ENCODE measurements at regions not wholly inside any gene's neighbourhood (a gene's known extent, or its start where the extent isn't known, plus 50 kb on each side); places are given as distances from the start of the nearest gene placed in this dataset.

DNA sequence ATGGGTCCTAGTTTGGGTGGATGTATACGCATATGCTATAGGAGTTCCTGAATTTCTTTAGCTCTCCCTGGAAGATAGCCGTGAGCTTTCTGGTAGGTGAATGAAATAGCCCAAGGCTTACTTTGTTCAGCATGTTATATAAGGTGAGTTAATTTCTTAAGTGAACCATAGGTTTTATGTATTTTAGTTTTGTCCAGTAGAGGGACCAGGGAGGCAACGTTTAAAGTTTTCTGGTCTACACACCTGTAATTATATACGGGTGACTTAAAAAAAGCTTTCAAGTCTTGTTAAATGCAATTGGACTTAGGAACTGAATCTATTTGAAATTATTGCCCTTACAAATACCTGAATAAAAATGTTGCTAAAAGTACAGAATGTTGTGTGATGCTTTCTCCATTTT lies 402.5 kb upstream of the DDX18 start:
- Histone ChIP-seq H3K27ac (no peak overlapping the region), H3K79me2 (ENCODE audit: insufficient read depth) (no peaks in the 10 kb centered on the region), H3K9me3 (ENCODE audit: low read depth) (no peaks in the 10 kb centered on the region), H3K36me3 (ENCODE audit: low read depth) (no peaks in the 10 kb centered on the region), H3K4me3 (no peak overlapping the region), H3K4me1 (ENCODE audit: insufficient read depth) (no peaks in the 10 kb centered on the region), H3K9me2 (ENCODE audit: insufficient read depth) (no peaks in the 10 kb centered on the region), H4K20me1 (ENCODE audit: insufficient read depth) (no peaks in the 10 kb centered on the region), H3F3A (ENCODE audit: insufficient read depth) (no peaks in the 10 kb centered on the region), H3K4me2 (ENCODE audit: unreplicated experiment) (no peak overlapping the region), H3K9ac (no peak overlapping the region), H3K27me3 (replicated peaks; ENCODE audit: insufficient read depth) (no peaks in the 10 kb centered on the region), H2AFZ (no peak overlapping the region)
- no peak for DNase-seq
- TF ChIP-seq EZH2 (IDR thresholded peaks at IDR 0.05; ENCODE audit: insufficient read depth, poor library complexity, severe bottlenecking) (no peak), EZH2phosphoT487 (IDR thresholded peaks at IDR 0.05; ENCODE audit: insufficient read depth, low read depth) (no peak)
- in situ Hi-C loops (cut with MboI): no loop called here
- 12 to 15% methylated on average over 4 of the region's 4 CpGs for WGBS, 2 experiments (ENCODE audit: low coverage in 1 of 2, low lambda C conversion rate in 2 of 2, missing lambda C conversion rate in 2 of 2)

DNA sequence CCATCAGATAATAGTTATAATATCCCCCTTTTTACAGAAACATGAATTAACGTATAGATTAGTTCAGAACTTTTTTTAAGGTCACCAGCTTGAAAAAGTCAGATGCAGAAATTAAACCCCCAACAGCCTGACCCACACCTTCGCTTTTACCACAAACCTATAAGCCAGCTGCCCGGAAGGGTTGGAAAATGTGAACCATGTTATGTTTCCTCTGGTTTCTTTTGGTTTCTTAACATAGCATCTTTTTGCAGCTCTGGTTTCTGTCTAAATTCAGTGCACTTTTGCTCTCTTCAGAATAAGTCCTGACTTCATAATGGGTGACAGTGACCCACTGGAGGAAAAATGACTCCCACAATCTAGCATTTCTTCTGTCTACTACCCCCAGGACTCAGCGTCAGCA lies 381.7 kb upstream of the DDX18 start:
- Histone ChIP-seq H3K27ac (no peak overlapping the region), H3K79me2 (ENCODE audit: insufficient read depth) (no peaks in the 10 kb centered on the region), H3K27me3 (replicated peaks; ENCODE audit: insufficient read depth) (no peaks in the 10 kb centered on the region), H3F3A (ENCODE audit: insufficient read depth) (no peaks in the 10 kb centered on the region), H3K4me2 (ENCODE audit: unreplicated experiment) (no peak overlapping the region), H3K36me3 (ENCODE audit: low read depth) (no peaks in the 10 kb centered on the region), H3K9me2 (ENCODE audit: insufficient read depth) (no peaks in the 10 kb centered on the region), H3K9me3 (ENCODE audit: low read depth) (no peaks in the 10 kb centered on the region), H4K20me1 (ENCODE audit: insufficient read depth) (no peaks in the 10 kb centered on the region), H2AFZ (no peak overlapping the region), H3K9ac (no peak overlapping the region), H3K4me1 (ENCODE audit: insufficient read depth) (no peaks in the 10 kb centered on the region), H3K4me3 (no peak overlapping the region)
- DNase-seq: no peak
- WGBS, 2 experiments (ENCODE audit: low coverage in 1 of 2, low lambda C conversion rate in 2 of 2, missing lambda C conversion rate in 2 of 2): 1 to 2% methylated on average over 4 of the region's 4 CpGs
- TF ChIP-seq EZH2phosphoT487 (IDR thresholded peaks at IDR 0.05; ENCODE audit: insufficient read depth, low read depth) (no peak), EZH2 (IDR thresholded peaks at IDR 0.05; ENCODE audit: insufficient read depth, poor library complexity, severe bottlenecking) (no peak)
- in situ Hi-C loops (cut with MboI): no loop called here

DNA sequence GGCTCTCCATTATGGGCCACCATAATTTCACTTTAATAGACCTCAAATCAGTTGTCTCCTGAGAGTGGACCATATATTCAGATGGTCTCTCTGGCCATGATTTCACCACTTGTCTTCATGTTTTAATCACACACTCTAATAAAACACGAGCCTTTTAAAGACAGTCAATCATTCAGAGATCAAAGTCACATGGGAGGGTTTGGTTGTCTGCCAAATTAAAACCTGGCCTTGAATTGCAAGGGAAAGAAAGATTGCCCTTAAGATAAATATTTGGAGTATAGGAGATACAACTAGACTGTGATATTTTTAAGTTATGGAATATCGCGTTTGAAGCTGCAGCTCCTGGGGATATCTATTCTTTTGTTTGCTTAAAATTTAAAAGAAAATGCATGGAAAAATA lies 377.8 kb upstream of the DDX18 start:
- no peak for DNase-seq
- TF ChIP-seq EZH2phosphoT487 (IDR thresholded peaks at IDR 0.05; ENCODE audit: insufficient read depth, low read depth) (no peak), EZH2 (IDR thresholded peaks at IDR 0.05; ENCODE audit: insufficient read depth, poor library complexity, severe bottlenecking) (no peak)

DNA sequence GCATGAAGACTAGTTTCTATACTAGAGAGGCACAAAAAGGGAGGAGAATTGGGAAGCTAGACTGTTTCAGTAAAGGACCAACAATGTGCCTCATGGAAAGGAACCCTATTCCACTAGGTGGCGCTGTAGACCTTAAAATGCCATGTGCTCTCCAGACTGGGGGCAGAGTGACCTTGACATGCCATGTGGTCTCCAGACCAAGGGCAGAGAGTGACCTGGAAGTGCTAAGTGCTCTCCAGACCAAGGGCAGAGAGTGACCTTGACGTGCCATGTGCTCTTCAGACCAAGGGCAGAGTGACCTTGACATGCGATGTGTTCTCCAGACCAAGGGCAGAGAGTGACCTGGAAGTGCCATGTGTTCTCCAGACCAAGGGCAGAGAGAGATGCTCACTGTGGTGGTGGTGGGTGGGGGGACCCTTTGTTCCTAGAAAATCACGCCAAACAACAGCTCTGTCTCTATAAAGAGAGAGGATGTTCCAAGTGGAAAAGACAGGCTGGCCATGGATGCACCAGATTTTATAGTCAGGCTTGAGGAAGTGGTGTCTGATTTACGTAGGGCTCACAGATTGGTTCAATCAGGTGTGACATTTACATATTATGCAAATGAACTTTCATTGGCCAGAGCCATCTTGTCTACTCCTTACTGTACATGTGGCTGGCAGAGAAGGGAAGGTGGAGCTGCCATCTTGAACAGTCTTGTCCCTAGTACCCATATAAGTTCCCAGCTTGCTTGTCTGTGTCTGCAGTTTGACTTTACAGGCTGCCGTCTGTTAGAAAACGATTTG lies 344.0 kb upstream of the DDX18 start:
- H3K9me3 ChIP-seq (ENCODE audit: low read depth): no peaks in the 10 kb centered on the region
- in situ Hi-C loops (cut with MboI): no loop called here
- H2AFZ ChIP-seq: no peak overlapping the region
- H3K9ac ChIP-seq: no peak overlapping the region
- 27 to 29% methylated on average over 7 of the region's 7 CpGs for WGBS, 2 experiments (ENCODE audit: low coverage in 1 of 2, low lambda C conversion rate in 2 of 2, missing lambda C conversion rate in 2 of 2)
- H3K79me2 ChIP-seq (ENCODE audit: insufficient read depth): no peaks in the 10 kb centered on the region
- H3K27me3 ChIP-seq (replicated peaks; ENCODE audit: insufficient read depth): no peaks in the 10 kb centered on the region
- no peak for TF ChIP-seq EZH2phosphoT487 (IDR thresholded peaks at IDR 0.05; ENCODE audit: insufficient read depth, low read depth)
- no peak for TF ChIP-seq EZH2 (IDR thresholded peaks at IDR 0.05; ENCODE audit: insufficient read depth, poor library complexity, severe bottlenecking)
- H3K27ac ChIP-seq: no peak overlapping the region
- H3K36me3 ChIP-seq (ENCODE audit: low read depth): no peaks in the 10 kb centered on the region
- no peaks in the 10 kb centered on the region for H3K4me1 ChIP-seq (ENCODE audit: insufficient read depth)
- H3K9me2 ChIP-seq (ENCODE audit: insufficient read depth): no peaks in the 10 kb centered on the region
- DNase-seq: peak; percentile 32
- no peak overlapping the region for H3K4me3 ChIP-seq
- H3F3A ChIP-seq (ENCODE audit: insufficient read depth): no peaks in the 10 kb centered on the region
- H4K20me1 ChIP-seq (ENCODE audit: insufficient read depth): no peaks in the 10 kb centered on the region
- no peak overlapping the region for H3K4me2 ChIP-seq (ENCODE audit: unreplicated experiment)

More for the DNA sequence above, 377.8 kb upstream of the DDX18 start:
- Histone ChIP-seq H2AFZ (no peak overlapping the region), H3K4me1 (ENCODE audit: insufficient read depth) (no peaks in the 10 kb centered on the region), H3K9ac (no peak overlapping the region), H4K20me1 (ENCODE audit: insufficient read depth) (no peaks in the 10 kb centered on the region), H3K4me2 (ENCODE audit: unreplicated experiment) (no peak overlapping the region), H3K9me2 (ENCODE audit: insufficient read depth) (no peaks in the 10 kb centered on the region), H3K27ac (no peak overlapping the region), H3K79me2 (ENCODE audit: insufficient read depth) (no peaks in the 10 kb centered on the region), H3K9me3 (ENCODE audit: low read depth) (no peaks in the 10 kb centered on the region), H3F3A (ENCODE audit: insufficient read depth) (no peaks in the 10 kb centered on the region), H3K36me3 (ENCODE audit: low read depth) (no peaks in the 10 kb centered on the region), H3K27me3 (replicated peaks; ENCODE audit: insufficient read depth) (no peaks in the 10 kb centered on the region), H3K4me3 (no peak overlapping the region)
- 0 to 2% methylated on average over 3 of the region's 3 CpGs for WGBS, 2 experiments (ENCODE audit: low coverage in 1 of 2, low lambda C conversion rate in 2 of 2, missing lambda C conversion rate in 2 of 2)
- in situ Hi-C loops (cut with MboI): no loop called here
